GM10248 (cell line): ENCODE measurements at regions not wholly inside any gene's neighbourhood (a gene's known extent, or its start where the extent isn't known, plus 50 kb on each side); places are given as distances from the start of the nearest gene placed in this dataset.
A peak's percentile ranks its signal among the peaks of the same experiment; 100 is the strongest.

Source experiments
- CTCF ChIA-PET: fragments of 300-600 bp; sonication (Branson Sonifier 250); formaldehyde crosslinking; extraction: SDS; loops from one replicate; lab custom pipeline; 2021; ENCODE audit warnings: antibody characterized with exemption; lab: Yijun Ruan, JAX
- POLR2A ChIA-PET: fragments of 350-650 bp; sonication (Branson Sonifier 250); formaldehyde crosslinking; extraction: SDS; loops from one replicate; lab custom pipeline; 2020; ENCODE audit warnings: antibody characterized with exemption; lab: Yijun Ruan, JAX
- DNase-seq: peaks from one replicate; pipeline ENCODE4 v3.0.0; 2012; ENCODE audit errors: extremely low spot score
- TF ChIP-seq, protein P1 (sequence below): IDR thresholded peaks from 2 replicates; pipeline ENCODE4 v1.5.1; 2012; ENCODE audit warnings: mild to moderate bottlenecking, low read depth; ENCODE audit errors: extremely low read depth, missing control alignments, control extremely low read depth

DNA sequence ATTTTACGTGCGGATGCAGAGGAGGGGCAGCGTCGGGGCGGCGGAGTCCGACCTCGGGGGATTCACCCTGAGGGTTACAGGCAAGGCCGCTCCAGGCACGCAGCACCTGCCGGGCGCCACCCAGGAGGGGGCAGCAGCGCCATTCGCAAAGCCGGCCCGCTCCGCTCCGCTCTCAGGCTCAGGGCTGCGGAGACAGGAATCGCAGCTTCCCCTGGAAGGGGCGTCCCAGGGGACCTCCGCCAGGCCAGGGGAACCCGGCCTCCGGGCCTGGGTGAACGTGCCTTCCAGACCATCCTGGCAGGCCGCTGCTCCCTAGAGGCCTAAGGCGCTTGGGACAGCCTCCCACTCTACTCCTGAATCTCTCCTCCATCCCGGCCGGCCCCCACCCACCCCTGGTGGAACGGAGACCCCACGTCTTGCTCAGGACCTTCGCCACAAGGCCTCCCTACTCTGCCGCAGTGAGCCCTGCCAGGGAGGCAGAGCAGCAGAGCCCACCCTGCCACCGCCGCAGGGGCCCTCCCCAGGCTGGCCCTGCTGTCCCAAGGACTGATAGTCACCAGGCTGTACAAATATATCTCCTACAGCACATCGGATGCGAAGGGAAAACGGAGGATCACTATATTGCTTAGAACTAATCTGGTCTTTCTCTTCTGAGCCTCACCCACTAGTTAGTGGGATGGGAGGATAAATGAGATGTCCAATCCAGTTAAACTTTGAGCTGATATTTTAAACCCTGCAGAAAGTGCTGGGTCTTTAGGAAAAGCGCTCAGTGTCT is 115.0 kb downstream of the SMIM20 start:
- DNase-seq: peak; percentile 87
- POLR2A ChIA-PET: no interaction called here
- TF ChIP-seq, protein P1, sequence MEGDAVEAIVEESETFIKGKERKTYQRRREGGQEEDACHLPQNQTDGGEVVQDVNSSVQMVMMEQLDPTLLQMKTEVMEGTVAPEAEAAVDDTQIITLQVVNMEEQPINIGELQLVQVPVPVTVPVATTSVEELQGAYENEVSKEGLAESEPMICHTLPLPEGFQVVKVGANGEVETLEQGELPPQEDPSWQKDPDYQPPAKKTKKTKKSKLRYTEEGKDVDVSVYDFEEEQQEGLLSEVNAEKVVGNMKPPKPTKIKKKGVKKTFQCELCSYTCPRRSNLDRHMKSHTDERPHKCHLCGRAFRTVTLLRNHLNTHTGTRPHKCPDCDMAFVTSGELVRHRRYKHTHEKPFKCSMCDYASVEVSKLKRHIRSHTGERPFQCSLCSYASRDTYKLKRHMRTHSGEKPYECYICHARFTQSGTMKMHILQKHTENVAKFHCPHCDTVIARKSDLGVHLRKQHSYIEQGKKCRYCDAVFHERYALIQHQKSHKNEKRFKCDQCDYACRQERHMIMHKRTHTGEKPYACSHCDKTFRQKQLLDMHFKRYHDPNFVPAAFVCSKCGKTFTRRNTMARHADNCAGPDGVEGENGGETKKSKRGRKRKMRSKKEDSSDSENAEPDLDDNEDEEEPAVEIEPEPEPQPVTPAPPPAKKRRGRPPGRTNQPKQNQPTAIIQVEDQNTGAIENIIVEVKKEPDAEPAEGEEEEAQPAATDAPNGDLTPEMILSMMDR: peak; percentile 97
- CTCF ChIA-PET: interaction anchor here (0.7 to 3.1 kb wide), 55 partner anchors 8 to 981 kb away, joined by 3 to 44 read pairs (median 4); partner anchors contain the start of gene SMIM20

DNA sequence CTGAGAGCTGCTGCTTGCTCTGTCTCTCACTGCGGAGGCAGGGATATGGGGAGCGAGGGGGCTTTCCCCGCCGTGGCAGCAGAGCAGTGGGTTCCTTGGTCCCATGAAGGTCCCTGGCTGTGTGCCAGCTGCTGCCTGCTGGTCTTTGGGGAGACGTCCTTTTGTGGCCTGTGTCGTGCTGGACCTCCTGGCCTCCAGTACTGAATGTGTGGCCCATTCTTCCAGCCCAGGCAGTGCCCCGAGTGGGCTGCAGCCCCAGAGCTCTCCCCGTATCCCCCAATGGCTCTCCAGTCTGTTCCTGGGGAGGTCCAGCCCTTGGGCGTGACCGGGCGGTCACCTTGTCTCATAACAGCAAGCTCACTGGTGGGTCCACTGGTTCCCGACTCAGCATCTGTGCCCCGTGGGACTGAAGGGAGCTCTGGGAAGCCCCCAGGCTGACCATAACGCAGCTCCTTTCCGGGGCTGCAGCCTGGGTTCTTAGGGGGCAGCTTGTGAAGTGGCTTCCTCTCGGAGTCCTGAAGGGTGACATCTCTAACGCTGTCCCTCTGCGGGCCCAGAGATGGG is 115.6 kb downstream of the SMIM20 start:
- TF ChIP-seq, protein P1: no peak
- DNase-seq: peak; percentile 24
- ChIA-PET CTCF (interaction anchor here (0.7 to 3.1 kb wide), 56 partner anchors 8 to 981 kb away, joined by 3 to 44 read pairs (median 4); partner anchors contain the start of gene SMIM20), POLR2A (no interaction called here)

DNA sequence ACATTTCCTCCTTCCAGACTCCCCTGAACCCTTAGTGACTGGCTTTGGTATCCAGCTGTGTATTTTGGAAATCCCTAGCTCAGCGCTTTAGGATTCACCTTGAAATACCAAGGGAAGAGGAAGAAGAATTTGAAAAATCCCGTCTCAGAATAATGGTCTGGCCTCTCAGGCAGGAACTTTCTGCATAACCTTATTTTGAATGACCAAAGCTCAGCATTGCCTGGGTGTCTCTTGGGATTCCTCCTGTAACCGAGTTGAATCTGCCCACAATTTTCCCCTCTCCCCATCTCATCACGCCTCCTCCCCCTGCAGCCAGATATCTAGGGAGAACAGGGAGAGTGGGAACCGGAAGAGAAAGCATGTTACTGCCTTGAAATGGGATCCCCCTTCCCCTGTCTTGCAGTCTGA is 116.2 kb downstream of the SMIM20 start:
- DNase-seq: no peak
- CTCF ChIA-PET: interaction anchor here (0.8 to 3.1 kb wide), 42 partner anchors 8 to 980 kb away, joined by 3 to 44 read pairs (median 5); no protein-coding TSS in a partner anchor
- TF ChIP-seq, protein P1: no peak
- POLR2A ChIA-PET: no interaction called here

DNA sequence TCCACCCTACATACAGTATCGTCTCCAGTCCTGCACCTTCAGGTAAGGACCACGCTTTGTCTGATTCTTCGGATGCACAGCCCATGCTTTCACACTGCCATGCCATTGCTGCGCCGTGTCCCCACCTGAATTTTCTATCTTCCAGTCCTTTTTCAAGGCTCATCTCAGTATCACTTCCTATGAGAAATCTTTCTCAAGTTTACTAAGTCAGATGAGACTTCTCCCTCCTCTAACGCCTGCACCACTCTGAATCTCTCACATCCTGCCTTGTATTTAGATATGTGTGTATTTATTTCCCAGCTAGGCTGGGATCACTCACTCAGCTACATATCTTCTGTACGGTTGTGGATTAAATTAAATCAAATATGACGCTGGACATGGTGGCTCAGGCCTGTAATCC is 116.8 kb downstream of the SMIM20 start:
- TF ChIP-seq, protein P1: no peak
- peak; percentile 32 for DNase-seq
- ChIA-PET POLR2A (no interaction called here), CTCF (interaction anchor here (0.9 to 3.1 kb wide), 19 partner anchors 9 to 979 kb away, joined by 3 to 44 read pairs (median 7); no protein-coding TSS in a partner anchor)

DNA sequence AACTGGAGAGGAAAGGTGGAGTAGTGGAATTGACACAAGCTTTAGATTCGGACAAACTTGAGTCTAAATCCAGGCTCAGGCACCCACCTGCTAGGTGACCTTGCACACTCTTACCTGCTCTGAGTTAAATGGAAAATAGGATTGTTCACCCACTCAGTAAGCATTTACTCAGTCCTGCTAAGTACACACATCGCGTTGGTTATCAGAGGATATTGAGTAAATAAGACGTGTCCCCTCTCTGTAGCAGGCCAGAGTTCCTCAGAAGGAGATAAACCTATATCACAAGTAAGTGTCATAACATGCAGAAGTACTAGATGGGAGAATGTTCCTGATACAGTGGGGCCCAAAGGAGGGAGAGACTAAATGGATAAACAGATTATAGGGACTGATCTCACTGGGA is 117.7 kb downstream of the SMIM20 start:
- CTCF ChIA-PET: interaction anchor here (1.3 to 3.1 kb wide), 3 partner anchors 15 to 28 kb away, joined by 5 to 10 read pairs (median 7); no protein-coding TSS in a partner anchor
- DNase-seq: no peak
- POLR2A ChIA-PET: no interaction called here
- TF ChIP-seq, protein P1: no peak

DNA sequence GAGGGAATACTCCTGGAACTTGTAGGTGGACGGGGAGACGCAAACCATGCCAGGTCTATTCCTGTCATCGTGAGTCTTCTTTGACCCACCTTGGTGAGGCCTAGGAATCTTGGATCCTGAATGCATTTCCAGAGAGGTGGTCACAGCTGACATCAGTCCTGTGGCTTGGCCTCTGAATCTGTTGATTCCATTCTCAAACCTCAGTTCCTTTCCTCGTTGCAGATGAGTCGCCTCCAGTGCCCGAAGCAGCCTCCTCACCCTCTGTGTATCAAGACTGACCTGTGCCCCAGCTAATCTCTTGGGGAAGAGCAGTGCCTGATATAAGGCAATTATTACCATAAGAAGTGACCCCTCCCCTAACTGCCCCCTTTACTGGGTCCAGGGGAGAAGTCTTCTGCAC is 118.1 kb downstream of the SMIM20 start:
- POLR2A ChIA-PET: no interaction called here
- CTCF ChIA-PET: interaction anchor here (1.3 kb wide), 1 partner anchor 18 kb away, joined by 5 read pairs; no protein-coding TSS in a partner anchor

More for the DNA sequence above, 118.1 kb downstream of the SMIM20 start:
- DNase-seq: no peak
- TF ChIP-seq, protein P1: no peak
